NB4 (cell line): ENCODE measurements at regions not wholly inside any gene's neighbourhood (a gene's known extent, or its start where the extent isn't known, plus 50 kb on each side); places are given as distances from the start of the nearest gene placed in this dataset.

ENCODE experiments used
- MYC ChIP-seq: IDR thresholded peaks from 2 replicates; pipeline ENCODE4 v1.6.1; 2011; ENCODE audit warnings: low read depth, low read length
- POLR2A ChIP-seq: IDR thresholded peaks from 2 replicates; pipeline ENCODE4 v1.6.1; 2011; ENCODE audit warnings: mild to moderate bottlenecking; ENCODE audit not compliant: insufficient read length; ENCODE audit errors: extremely low read depth
- TF ChIP-seq, protein P1 (sequence below): IDR thresholded peaks from one replicate; pipeline ENCODE4 v1.5.1; 2012; ENCODE audit warnings: low read depth, low read length

GRCh38 chr15:58374147-58374546 lies 57.6 kb upstream of the LIPC start:
- TF ChIP-seq, protein P1, sequence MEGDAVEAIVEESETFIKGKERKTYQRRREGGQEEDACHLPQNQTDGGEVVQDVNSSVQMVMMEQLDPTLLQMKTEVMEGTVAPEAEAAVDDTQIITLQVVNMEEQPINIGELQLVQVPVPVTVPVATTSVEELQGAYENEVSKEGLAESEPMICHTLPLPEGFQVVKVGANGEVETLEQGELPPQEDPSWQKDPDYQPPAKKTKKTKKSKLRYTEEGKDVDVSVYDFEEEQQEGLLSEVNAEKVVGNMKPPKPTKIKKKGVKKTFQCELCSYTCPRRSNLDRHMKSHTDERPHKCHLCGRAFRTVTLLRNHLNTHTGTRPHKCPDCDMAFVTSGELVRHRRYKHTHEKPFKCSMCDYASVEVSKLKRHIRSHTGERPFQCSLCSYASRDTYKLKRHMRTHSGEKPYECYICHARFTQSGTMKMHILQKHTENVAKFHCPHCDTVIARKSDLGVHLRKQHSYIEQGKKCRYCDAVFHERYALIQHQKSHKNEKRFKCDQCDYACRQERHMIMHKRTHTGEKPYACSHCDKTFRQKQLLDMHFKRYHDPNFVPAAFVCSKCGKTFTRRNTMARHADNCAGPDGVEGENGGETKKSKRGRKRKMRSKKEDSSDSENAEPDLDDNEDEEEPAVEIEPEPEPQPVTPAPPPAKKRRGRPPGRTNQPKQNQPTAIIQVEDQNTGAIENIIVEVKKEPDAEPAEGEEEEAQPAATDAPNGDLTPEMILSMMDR: no peak
- no peak for TF ChIP-seq POLR2A
- TF ChIP-seq MYC: no peak
